SHP77 treated with DMSO at 0.1 percent for 48 hours (cell line): ENCODE measurements at regions not wholly inside any gene's neighbourhood (a gene's known extent, or its start where the extent isn't known, plus 50 kb on each side); places are given as distances from the start of the nearest gene placed in this dataset.
A peak's percentile ranks its signal among the peaks of the same experiment; 100 is the strongest.

Experiments
- DNase-seq: peaks from one replicate; lab custom pipeline; 2025; lab: John Stamatoyannopoulos, UW

- peak; percentile 76 for DNase-seq
These were observed 247.5 kb downstream of the MTERF1 start for GRCh38 chr7:91633013-91633441.

GRCh38 chr7:91634485-91635177, 245.9 kb downstream of the MTERF1 start:
- DNase-seq, result peak; percentile 89

- DNase-seq, result no peak
These were observed 244.3 kb downstream of the MTERF1 start for GRCh38 chr7:91636129-91636724.

- no peak for DNase-seq
These were observed 243.8 kb downstream of the MTERF1 start for GRCh38 chr7:91636728-91637127.

- no peak for DNase-seq
These were observed 236.2 kb downstream of the MTERF1 start for GRCh38 chr7:91644256-91644655.

- no peak for DNase-seq
These were observed 235.0 kb downstream of the MTERF1 start for GRCh38 chr7:91645542-91645941.

- DNase-seq, result no peak
These were observed 228.5 kb downstream of the MTERF1 start for GRCh38 chr7:91651986-91652385.

GRCh38 chr7:91653286-91653685, 227.2 kb downstream of the MTERF1 start:
- no peak for DNase-seq

GRCh38 chr7:91655656-91656055, 224.8 kb downstream of the MTERF1 start:
- no peak for DNase-seq

GRCh38 chr7:91656541-91657482, 223.7 kb downstream of the MTERF1 start:
- DNase-seq, result no peak

- DNase-seq, result no peak
These were observed 222.9 kb downstream of the MTERF1 start for GRCh38 chr7:91657483-91658071.

GRCh38 chr7:91659096-91659495, 221.4 kb downstream of the MTERF1 start:
- DNase-seq, result no peak

GRCh38 chr7:91660734-91661356, 219.7 kb downstream of the MTERF1 start:
- no peak for DNase-seq

- DNase-seq, result no peak
These were observed 218.8 kb downstream of the MTERF1 start for GRCh38 chr7:91661727-91662126.

GRCh38 chr7:91668217-91668616, 212.3 kb downstream of the MTERF1 start:
- DNase-seq, result no peak

GRCh38 chr7:91671245-91671644, 209.3 kb downstream of the MTERF1 start:
- no peak for DNase-seq

- no peak for DNase-seq
These were observed 206.0 kb downstream of the MTERF1 start for GRCh38 chr7:91674470-91674869.

- DNase-seq, result no peak
These were observed 198.8 kb downstream of the MTERF1 start for GRCh38 chr7:91681718-91682117.

GRCh38 chr7:91683823-91684222, 196.7 kb downstream of the MTERF1 start:
- no peak for DNase-seq

GRCh38 chr7:91685544-91685943, 195.0 kb downstream of the MTERF1 start:
- no peak for DNase-seq

- DNase-seq, result no peak
These were observed 189.9 kb downstream of the MTERF1 start for GRCh38 chr7:91690541-91691070.

- DNase-seq, result no peak
These were observed 188.6 kb downstream of the MTERF1 start for GRCh38 chr7:91691865-91692264.
